GM12878 (cell line): ENCODE measurements at regions not wholly inside any gene's neighbourhood (a gene's known extent, or its start where the extent isn't known, plus 50 kb on each side); places are given as distances from the start of the nearest gene placed in this dataset.

Experiments
- E2F4 ChIP-seq: IDR thresholded peaks from 2 replicates; pipeline ENCODE4 v1.6.1; 2012; ENCODE audit warnings: low read depth, low read length, improper control_type of control experiment
- MYB ChIP-seq: fragments of 150-350 bp; IDR thresholded peaks from 2 replicates; pipeline ENCODE4 v1.6.1; 2014; ENCODE audit warnings: mild to moderate bottlenecking, low read depth, low read length, borderline replicate concordance
- NFXL1 ChIP-seq: fragments of 450-650 bp; IDR thresholded peaks from 2 replicates; pipeline ENCODE4 v1.6.1; 2017; ENCODE audit warnings: antibody characterized with exemption, mild to moderate bottlenecking, borderline replicate concordance
- POLR2A ChIP-seq: IDR thresholded peaks from 2 replicates; pipeline ENCODE4 v1.6.1; 2011; ENCODE audit warnings: low read depth, mild to moderate bottlenecking, low read length
- SRF ChIP-seq, 2 experiments: IDR thresholded peaks; 2 replicates each; pipeline ENCODE4 v1.6.1; 2011; ENCODE audit warnings: low read depth in 2 of 2, low read length in 2 of 2, mild to moderate bottlenecking in 1 of 2, moderate library complexity in 1 of 2
- TF ChIP-seq, protein P1 (sequence below): fragments of 450-650 bp; IDR thresholded peaks from 2 replicates; pipeline ENCODE4 v1.6.1; 2018; ENCODE audit warnings: borderline replicate concordance, mild to moderate bottlenecking; ENCODE audit not compliant: partially characterized antibody

- TF ChIP-seq POLR2A (no peak), E2F4 (no peak), NFXL1 (no peak), MYB (no peak), SRF (IDR thresholded peaks at IDR 0.05; ENCODE audit: low read depth in 2 of 2, low read length in 2 of 2) (no peak)
- TF ChIP-seq, protein P1, sequence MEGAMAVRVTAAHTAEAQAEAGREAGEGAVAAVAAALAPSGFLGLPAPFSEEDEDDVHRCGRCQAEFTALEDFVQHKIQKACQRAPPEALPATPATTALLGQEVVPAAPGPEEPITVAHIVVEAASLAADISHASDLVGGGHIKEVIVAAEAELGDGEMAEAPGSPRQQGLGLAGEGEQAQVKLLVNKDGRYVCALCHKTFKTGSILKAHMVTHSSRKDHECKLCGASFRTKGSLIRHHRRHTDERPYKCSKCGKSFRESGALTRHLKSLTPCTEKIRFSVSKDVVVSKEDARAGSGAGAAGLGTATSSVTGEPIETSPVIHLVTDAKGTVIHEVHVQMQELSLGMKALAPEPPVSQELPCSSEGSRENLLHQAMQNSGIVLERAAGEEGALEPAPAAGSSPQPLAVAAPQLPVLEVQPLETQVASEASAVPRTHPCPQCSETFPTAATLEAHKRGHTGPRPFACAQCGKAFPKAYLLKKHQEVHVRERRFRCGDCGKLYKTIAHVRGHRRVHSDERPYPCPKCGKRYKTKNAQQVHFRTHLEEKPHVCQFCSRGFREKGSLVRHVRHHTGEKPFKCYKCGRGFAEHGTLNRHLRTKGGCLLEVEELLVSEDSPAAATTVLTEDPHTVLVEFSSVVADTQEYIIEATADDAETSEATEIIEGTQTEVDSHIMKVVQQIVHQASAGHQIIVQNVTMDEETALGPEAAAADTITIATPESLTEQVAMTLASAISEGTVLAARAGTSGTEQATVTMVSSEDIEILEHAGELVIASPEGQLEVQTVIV, result no peak
Measured at GRCh38 chrX:113300580-113300979, 459.9 kb upstream of the AMOT start.
